ENCODE measurements at regions not wholly inside any gene's neighbourhood (a gene's known extent, or its start where the extent isn't known, plus 50 kb on each side); places are given as distances from the start of the nearest gene placed in this dataset.
"Not testable (repeated sequence)": the region's sequence is repeated elsewhere in the genome, so short reads cannot be mapped to it uniquely, and the experiment has no call there.

- H3K9me3 Mint-ChIP-seq; POLR2A ChIA-PET; H3K4me1 Mint-ChIP-seq; H3K27ac Mint-ChIP-seq; H3K4me3 ChIP-seq (ENCODE audit: control insufficient read depth in 1 of 2, extremely low read depth in 1 of 2, low read length in 1 of 2); H3K27ac ChIP-seq (ENCODE audit: low read length); H3K4me3 Mint-ChIP-seq; DNase-seq; H3K4me1 ChIP-seq (ENCODE audit: control insufficient read depth in 1 of 2, extremely low read depth in 1 of 2, insufficient read depth in 2 of 2, low read length in 2 of 2); H3K36me3 ChIP-seq (ENCODE audit: control insufficient read depth in 2 of 2, extremely low read depth in 1 of 2, insufficient read depth in 1 of 2, low read length in 1 of 2); H3K36me3 Mint-ChIP-seq; ATAC-seq (replicated peaks in 1 of 4); H3K9me3 ChIP-seq: not testable (repeated sequence)
- peaks cover 0 to 17% of the 10 kb centered on the region in 2 donors for H3K27me3 Mint-ChIP-seq
- CTCF ChIA-PET: interaction anchor here in 1 of 2 donors (0.6 kb wide), 1 partner anchor 938 kb away, joined by 3 read pairs; no protein-coding TSS in a partner anchor
- WGBS (ENCODE audit: insufficient coverage): 53% methylated on average over 3 of the region's 11 CpGs
- peaks cover 0 to 15% of the 10 kb centered on the region in 2 experiments for H3K27me3 ChIP-seq (replicated peaks in 1 of 2; ENCODE audit: control insufficient read depth in 2 of 2, extremely low read depth in 1 of 2, insufficient read depth in 2 of 2, low read length in 1 of 2)
Measured at GRCh38 chr4:3926969-3927755, 161.0 kb downstream of the ADRA2C start.

DNA sequence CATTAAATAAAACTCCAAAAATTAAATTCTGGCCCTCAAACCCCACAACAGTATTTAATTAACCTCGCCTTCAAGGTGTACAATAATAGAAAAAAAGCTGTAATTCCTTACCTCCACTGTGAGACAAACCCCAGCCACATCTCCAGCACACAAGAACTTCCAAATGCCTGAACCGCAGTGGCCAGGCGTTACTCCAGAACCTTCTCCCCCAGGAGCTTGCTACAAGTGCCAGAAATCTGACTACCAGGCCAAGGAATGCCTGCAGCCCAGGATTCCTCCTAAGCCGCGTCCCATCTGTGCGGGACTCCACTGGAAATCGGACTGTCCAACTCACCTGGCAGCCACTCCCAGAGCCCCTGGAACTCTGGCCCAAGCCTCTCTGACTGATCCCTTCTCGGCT, 163.2 kb downstream of the ADRA2C start:
- H3K27me3 Mint-ChIP-seq: peaks cover 2 to 23% of the 10 kb centered on the region in 2 donors
- H3K9me3 ChIP-seq; H3K4me1 Mint-ChIP-seq; H3K9me3 Mint-ChIP-seq; CTCF ChIA-PET; POLR2A ChIA-PET; H3K36me3 ChIP-seq (ENCODE audit: control insufficient read depth in 2 of 2, extremely low read depth in 1 of 2, insufficient read depth in 1 of 2, low read length in 1 of 2); H3K27ac ChIP-seq (ENCODE audit: low read length); ATAC-seq (replicated peaks in 1 of 4); DNase-seq; H3K4me1 ChIP-seq (ENCODE audit: control insufficient read depth in 1 of 2, extremely low read depth in 1 of 2, insufficient read depth in 2 of 2, low read length in 2 of 2); H3K36me3 Mint-ChIP-seq; H3K4me3 Mint-ChIP-seq; H3K4me3 ChIP-seq (ENCODE audit: control insufficient read depth in 1 of 2, extremely low read depth in 1 of 2, low read length in 1 of 2); H3K27ac Mint-ChIP-seq: not testable (repeated sequence)
- H3K27me3 ChIP-seq (replicated peaks in 1 of 2; ENCODE audit: control insufficient read depth in 2 of 2, extremely low read depth in 1 of 2, insufficient read depth in 2 of 2, low read length in 1 of 2): peaks cover 0 to 15% of the 10 kb centered on the region in 2 experiments
- 82% methylated on average over 7 of the region's 8 CpGs for WGBS (ENCODE audit: insufficient coverage)

- H3K4me1 Mint-ChIP-seq; H3K4me1 ChIP-seq (ENCODE audit: control insufficient read depth in 1 of 2, extremely low read depth in 1 of 2, insufficient read depth in 2 of 2, low read length in 2 of 2); DNase-seq; H3K4me3 ChIP-seq (ENCODE audit: control insufficient read depth in 1 of 2, extremely low read depth in 1 of 2, low read length in 1 of 2); H3K9me3 Mint-ChIP-seq; H3K27ac Mint-ChIP-seq; H3K36me3 Mint-ChIP-seq; CTCF ChIA-PET; POLR2A ChIA-PET; H3K27ac ChIP-seq (ENCODE audit: low read length); H3K27me3 ChIP-seq (replicated peaks in 1 of 2; ENCODE audit: control insufficient read depth in 2 of 2, extremely low read depth in 1 of 2, insufficient read depth in 2 of 2, low read length in 1 of 2); ATAC-seq (replicated peaks in 1 of 4); H3K4me3 Mint-ChIP-seq; H3K36me3 ChIP-seq (ENCODE audit: control insufficient read depth in 2 of 2, extremely low read depth in 1 of 2, insufficient read depth in 1 of 2, low read length in 1 of 2); H3K9me3 ChIP-seq: not testable (repeated sequence)
- 79% methylated on average over 6 of the region's 8 CpGs for WGBS (ENCODE audit: insufficient coverage)
- H3K27me3 Mint-ChIP-seq: peaks cover 4 to 23% of the 10 kb centered on the region in 2 donors
Measured at GRCh38 chr4:3932734-3933133, 166.5 kb downstream of the ADRA2C start.

GRCh38 chr4:3935406-3935805, 169.2 kb downstream of the ADRA2C start:
- 90% methylated on average over 7 of the region's 10 CpGs for WGBS (ENCODE audit: insufficient coverage)

DNA sequence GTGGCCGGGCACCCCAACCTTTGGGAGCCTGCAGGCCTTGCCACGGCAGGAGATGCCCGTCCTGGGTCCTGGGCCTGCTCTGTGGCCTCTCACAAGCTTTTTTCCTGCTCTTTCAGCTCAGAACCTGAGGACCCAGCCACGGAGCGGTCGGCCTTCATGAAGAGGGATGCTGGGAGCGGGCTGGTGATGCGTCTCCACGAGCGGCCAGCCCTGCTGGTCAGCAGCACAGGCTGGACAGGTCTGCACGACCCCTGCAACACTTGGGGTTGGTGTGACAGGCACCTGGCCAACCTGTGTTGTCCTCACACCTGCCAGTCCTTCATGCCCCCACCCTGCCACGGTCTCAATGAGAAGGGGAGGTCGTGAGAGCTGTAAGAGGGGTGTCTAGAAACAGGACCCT, 170.0 kb downstream of the ADRA2C start:
- ATAC-seq (replicated peaks in 1 of 4) (no peak), DNase-seq (no peak)
- 94% methylated on average over 10 of the region's 13 CpGs for WGBS (ENCODE audit: insufficient coverage)
- H3K9me3 Mint-ChIP-seq: no peaks in the 10 kb centered on the region
- no peak overlapping the region for H3K4me3 Mint-ChIP-seq
- H3K27me3 ChIP-seq (replicated peaks in 1 of 2; ENCODE audit: control insufficient read depth in 2 of 2, extremely low read depth in 1 of 2, insufficient read depth in 2 of 2, low read length in 1 of 2): peaks cover 0 to 10% of the 10 kb centered on the region in 2 experiments
- no peaks in the 10 kb centered on the region for H3K36me3 ChIP-seq (ENCODE audit: control insufficient read depth in 2 of 2, extremely low read depth in 1 of 2, insufficient read depth in 1 of 2, low read length in 1 of 2)
- no peaks in the 10 kb centered on the region for H3K4me1 ChIP-seq (ENCODE audit: control insufficient read depth in 1 of 2, extremely low read depth in 1 of 2, insufficient read depth in 2 of 2, low read length in 2 of 2)
- no peaks in the 10 kb centered on the region for H3K9me3 ChIP-seq
- CTCF ChIA-PET: no interaction called here
- H3K4me3 ChIP-seq (ENCODE audit: control insufficient read depth in 1 of 2, extremely low read depth in 1 of 2, low read length in 1 of 2): no peak overlapping the region
- H3K27me3 Mint-ChIP-seq: peaks cover 4 to 9% of the 10 kb centered on the region in 2 donors
- H3K36me3 Mint-ChIP-seq: no peaks in the 10 kb centered on the region
- no peaks in the 10 kb centered on the region for H3K4me1 Mint-ChIP-seq
- POLR2A ChIA-PET: no interaction called here
- H3K27ac ChIP-seq (ENCODE audit: low read length): no peak overlapping the region
- H3K27ac Mint-ChIP-seq: no peak overlapping the region

More at GRCh38 chr4:3935406-3935805, 169.2 kb downstream of the ADRA2C start:
- H3K27me3 Mint-ChIP-seq; H3K4me3 Mint-ChIP-seq; H3K27ac Mint-ChIP-seq; H3K36me3 Mint-ChIP-seq; ATAC-seq (replicated peaks in 1 of 4); H3K4me3 ChIP-seq (ENCODE audit: control insufficient read depth in 1 of 2, extremely low read depth in 1 of 2, low read length in 1 of 2); H3K4me1 ChIP-seq (ENCODE audit: control insufficient read depth in 1 of 2, extremely low read depth in 1 of 2, insufficient read depth in 2 of 2, low read length in 2 of 2); H3K9me3 ChIP-seq; POLR2A ChIA-PET; H3K9me3 Mint-ChIP-seq; DNase-seq; H3K27ac ChIP-seq (ENCODE audit: low read length); H3K4me1 Mint-ChIP-seq; H3K36me3 ChIP-seq (ENCODE audit: control insufficient read depth in 2 of 2, extremely low read depth in 1 of 2, insufficient read depth in 1 of 2, low read length in 1 of 2); H3K27me3 ChIP-seq (replicated peaks in 1 of 2; ENCODE audit: control insufficient read depth in 2 of 2, extremely low read depth in 1 of 2, insufficient read depth in 2 of 2, low read length in 1 of 2); CTCF ChIA-PET: not testable (repeated sequence)

- POLR2A ChIA-PET; H3K4me1 ChIP-seq (ENCODE audit: control insufficient read depth in 1 of 2, extremely low read depth in 1 of 2, insufficient read depth in 2 of 2, low read length in 2 of 2); ATAC-seq (replicated peaks in 1 of 4); DNase-seq; H3K4me3 Mint-ChIP-seq; H3K9me3 Mint-ChIP-seq; H3K27ac Mint-ChIP-seq; H3K36me3 ChIP-seq (ENCODE audit: control insufficient read depth in 2 of 2, extremely low read depth in 1 of 2, insufficient read depth in 1 of 2, low read length in 1 of 2); H3K9me3 ChIP-seq; H3K4me3 ChIP-seq (ENCODE audit: control insufficient read depth in 1 of 2, extremely low read depth in 1 of 2, low read length in 1 of 2); CTCF ChIA-PET; H3K36me3 Mint-ChIP-seq; H3K27ac ChIP-seq (ENCODE audit: low read length): not testable (repeated sequence)
- H3K4me1 Mint-ChIP-seq: peaks cover 6 to 12% (median 6%) of the 10 kb centered on the region in 3 donors
- H3K27me3 Mint-ChIP-seq: peaks cover 8 to 12% of the 10 kb centered on the region in 2 donors
- WGBS (ENCODE audit: insufficient coverage): 84% methylated on average over 8 of the region's 18 CpGs
- peaks cover 0 to 13% of the 10 kb centered on the region in 2 experiments for H3K27me3 ChIP-seq (replicated peaks in 1 of 2; ENCODE audit: control insufficient read depth in 2 of 2, extremely low read depth in 1 of 2, insufficient read depth in 2 of 2, low read length in 1 of 2)
Measured at GRCh38 chr4:3937849-3938562, 171.8 kb downstream of the ADRA2C start.
